ENCODE measurements at regions not wholly inside any gene's neighbourhood (a gene's known extent, or its start where the extent isn't known, plus 50 kb on each side); places are given as distances from the start of the nearest gene placed in this dataset.

- TF ChIP-seq CTCF (IDR thresholded peaks at IDR 0.05; ENCODE audit: low read length) = no peak
- TF ChIP-seq EZH2 (IDR thresholded peaks at IDR 0.05; ENCODE audit: borderline replicate concordance, low read length) = no peak
Measured at GRCh38 chr4:171266671-171267070, 546.5 kb upstream of the GALNTL6 start.

All from OCI-LY1 (cell line).